GM13976 (cell line): ENCODE measurements at regions not wholly inside any gene's neighbourhood (a gene's known extent, or its start where the extent isn't known, plus 50 kb on each side); places are given as distances from the start of the nearest gene placed in this dataset.

Source experiments
- DNase-seq: peaks from one replicate; pipeline ENCODE4 v3.0.0; 2012; ENCODE audit warnings: low spot score
- in situ Hi-C: fragments of 300-500 bp; cut with MboI; formaldehyde crosslinking; loops from one replicate; pipeline ENCODE4 v1.12.0; 2022; ENCODE audit warnings: low sequenced_read_pairs, mixed read lengths, inconsistent platforms; ENCODE audit not compliant: unreplicated experiment
- TF ChIP-seq, protein P1 (sequence below): IDR thresholded peaks from 2 replicates; pipeline ENCODE4 v1.5.1; 2012; ENCODE audit warnings: borderline replicate concordance, mild to moderate bottlenecking; ENCODE audit not compliant: insufficient read depth; ENCODE audit errors: extremely low read depth, missing control alignments, control extremely low read depth

DNA sequence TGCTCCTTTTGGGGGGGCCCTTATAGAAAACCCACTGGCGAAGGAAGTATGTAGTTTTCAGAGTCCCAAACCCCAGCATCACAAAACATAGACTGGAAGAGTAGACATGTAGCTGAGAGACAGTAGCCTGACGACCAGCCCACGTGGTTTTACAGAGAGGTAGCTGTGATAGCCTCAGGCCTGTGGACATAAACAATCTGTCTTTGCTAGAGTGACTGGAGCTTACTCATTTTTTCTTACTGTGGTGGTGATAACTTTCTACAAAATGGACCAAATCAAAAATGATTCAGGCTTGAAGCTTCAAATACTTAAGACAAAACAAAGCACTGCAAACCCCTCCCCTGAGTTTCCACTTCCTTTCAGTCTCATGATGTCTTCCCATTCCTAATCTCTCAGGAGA lies 497.0 kb downstream of the RWDD3 start:
- DNase-seq: no peak
- TF ChIP-seq, protein P1, sequence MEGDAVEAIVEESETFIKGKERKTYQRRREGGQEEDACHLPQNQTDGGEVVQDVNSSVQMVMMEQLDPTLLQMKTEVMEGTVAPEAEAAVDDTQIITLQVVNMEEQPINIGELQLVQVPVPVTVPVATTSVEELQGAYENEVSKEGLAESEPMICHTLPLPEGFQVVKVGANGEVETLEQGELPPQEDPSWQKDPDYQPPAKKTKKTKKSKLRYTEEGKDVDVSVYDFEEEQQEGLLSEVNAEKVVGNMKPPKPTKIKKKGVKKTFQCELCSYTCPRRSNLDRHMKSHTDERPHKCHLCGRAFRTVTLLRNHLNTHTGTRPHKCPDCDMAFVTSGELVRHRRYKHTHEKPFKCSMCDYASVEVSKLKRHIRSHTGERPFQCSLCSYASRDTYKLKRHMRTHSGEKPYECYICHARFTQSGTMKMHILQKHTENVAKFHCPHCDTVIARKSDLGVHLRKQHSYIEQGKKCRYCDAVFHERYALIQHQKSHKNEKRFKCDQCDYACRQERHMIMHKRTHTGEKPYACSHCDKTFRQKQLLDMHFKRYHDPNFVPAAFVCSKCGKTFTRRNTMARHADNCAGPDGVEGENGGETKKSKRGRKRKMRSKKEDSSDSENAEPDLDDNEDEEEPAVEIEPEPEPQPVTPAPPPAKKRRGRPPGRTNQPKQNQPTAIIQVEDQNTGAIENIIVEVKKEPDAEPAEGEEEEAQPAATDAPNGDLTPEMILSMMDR: no peak
- in situ Hi-C loops: no loop called here

DNA sequence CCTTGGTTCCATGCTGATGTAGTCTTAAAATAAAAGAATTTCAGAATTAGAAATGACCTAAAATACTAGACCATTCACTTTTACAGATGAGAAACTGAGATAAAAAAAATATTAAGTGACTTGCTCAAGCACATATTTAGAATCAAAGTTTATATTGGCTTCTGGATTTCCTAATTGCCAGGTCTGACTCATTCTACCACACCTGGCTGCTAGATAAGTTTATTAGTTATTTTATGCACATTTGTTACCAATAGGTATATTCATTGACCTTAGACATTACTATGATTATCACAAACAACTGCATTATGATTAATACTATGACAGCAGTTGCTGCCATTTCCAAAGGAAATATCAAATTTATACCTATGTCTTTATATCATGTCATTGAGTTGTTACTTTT lies 497.5 kb downstream of the RWDD3 start:
- TF ChIP-seq, protein P1: no peak

DNA sequence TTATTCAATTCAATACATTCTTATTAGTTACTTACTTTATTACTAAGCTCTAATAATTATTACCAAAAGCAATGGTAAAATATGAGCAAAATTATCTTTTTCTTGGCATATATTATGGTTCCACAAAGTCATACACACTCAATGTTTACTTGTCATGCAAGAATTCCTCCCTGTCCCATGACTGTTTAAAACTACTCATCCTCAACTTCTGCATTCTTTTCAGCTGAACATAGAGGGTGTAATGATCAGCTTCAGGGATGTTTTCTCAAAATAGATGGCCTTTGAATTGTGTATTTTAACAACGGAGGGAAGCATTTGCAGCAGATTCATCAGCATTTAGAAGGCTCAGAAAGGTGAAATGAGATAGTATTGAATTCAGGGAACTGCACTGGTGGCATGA lies 499.0 kb downstream of the RWDD3 start:
- in situ Hi-C loops: no loop called here
- TF ChIP-seq, protein P1: no peak
- no peak for DNase-seq

More for the DNA sequence above, 497.5 kb downstream of the RWDD3 start:
- in situ Hi-C loops: no loop called here
- no peak for DNase-seq

DNA sequence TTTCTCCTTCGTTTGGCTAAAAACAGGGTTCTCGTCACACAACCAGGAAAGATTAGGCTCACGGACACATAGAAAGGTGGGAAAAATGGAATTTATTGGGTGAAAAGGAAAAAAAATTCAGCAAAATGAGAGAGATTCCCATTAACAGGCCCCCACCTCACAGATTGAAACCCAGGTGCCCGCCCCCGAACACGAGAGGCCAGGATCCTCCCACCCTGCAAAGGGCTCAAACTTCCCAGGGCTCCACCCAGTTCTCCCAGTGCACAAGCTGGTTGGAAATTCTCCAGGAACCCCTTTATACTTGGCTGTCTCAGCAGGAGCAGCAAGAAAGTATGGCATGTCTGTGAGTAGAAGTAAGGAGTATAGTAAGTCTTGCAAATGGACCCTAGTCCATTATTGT lies 499.7 kb downstream of the RWDD3 start:
- in situ Hi-C loops: no loop called here
- DNase-seq: no peak
- TF ChIP-seq, protein P1: no peak

DNA sequence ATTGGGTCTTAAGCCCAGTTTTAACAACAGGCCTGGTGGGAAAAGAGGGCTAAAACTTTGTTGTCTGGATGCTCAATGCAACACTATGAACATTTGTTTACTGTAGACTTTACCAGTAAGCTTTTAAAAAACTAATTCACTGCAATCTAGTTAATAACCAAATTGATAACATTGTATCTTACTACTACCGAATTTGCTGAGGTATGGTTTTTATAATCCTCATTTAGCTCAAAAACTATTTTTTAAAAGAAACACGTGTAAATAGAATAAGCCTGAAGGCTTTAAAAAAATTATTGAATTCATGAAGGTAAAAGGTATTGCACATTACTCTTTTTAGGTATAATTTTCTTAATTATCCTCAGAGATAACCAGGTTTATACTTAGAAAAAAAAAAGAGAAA lies 500.6 kb downstream of the RWDD3 start:
- TF ChIP-seq, protein P1: no peak
- in situ Hi-C loops: no loop called here
- DNase-seq: no peak

DNA sequence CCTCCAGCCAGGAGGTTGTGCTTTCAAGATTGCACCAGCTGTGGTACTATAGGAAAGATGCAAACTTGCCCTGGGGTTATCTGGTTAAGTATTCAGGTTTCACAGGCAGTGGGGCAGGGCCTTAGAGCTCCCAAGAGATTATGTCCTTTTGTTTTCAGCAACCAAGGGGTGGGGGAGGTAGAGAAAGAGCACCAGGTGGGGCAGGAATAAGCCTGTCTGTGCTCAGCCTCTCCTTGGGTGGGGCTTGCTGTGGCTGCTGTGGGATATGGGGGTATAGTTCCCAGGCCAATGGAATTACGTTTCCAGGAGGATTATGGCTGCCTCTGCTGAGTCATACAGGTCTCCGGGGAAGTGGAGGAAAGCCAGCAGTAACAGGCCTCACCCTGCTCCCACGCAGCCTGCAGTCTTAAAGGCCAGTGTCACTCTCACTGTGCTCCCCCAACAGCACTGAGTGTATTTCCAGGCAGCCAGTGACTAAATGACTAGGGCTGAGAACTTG lies 508.6 kb downstream of the RWDD3 start:
- TF ChIP-seq, protein P1: no peak
- DNase-seq: no peak
- in situ Hi-C loops: no loop called here

DNA sequence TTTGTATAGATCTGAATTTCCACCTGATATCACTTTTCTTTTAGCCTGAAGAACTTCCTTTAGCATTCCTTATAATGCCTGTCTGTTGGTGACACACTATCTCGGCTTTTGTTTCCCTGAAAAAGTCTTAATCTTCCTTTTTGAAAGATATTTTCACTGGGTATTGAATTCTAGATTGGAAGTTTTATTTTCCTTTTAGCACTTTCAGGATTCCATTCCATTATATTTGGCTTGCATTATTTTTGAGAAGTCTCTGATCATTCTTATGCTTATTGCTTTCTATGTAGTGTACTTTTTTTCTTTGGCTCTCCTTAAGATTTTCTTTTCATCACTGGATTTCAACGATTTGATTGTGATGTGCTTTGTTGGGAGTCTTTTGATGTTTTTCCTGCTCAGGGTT lies 510.7 kb downstream of the RWDD3 start:
- DNase-seq: no peak
- TF ChIP-seq, protein P1: no peak
- in situ Hi-C loops: no loop called here
